ENCODE measurements at regions not wholly inside any gene's neighbourhood (a gene's known extent, or its start where the extent isn't known, plus 50 kb on each side); places are given as distances from the start of the nearest gene placed in this dataset.
"Not testable (repeated sequence)": the region's sequence is repeated elsewhere in the genome, so short reads cannot be mapped to it uniquely, and the experiment has no call there.

- DNase-seq: peak; percentile 89
Observed at GRCh38 chr5:173495225-173495904, 121.1 kb downstream of the BOD1 start.

GRCh38 chr5:173494446-173494845 is 122.0 kb downstream of the BOD1 start:
- DNase-seq: no peak

GRCh38 chr5:173493846-173494245 is 122.6 kb downstream of the BOD1 start:
- DNase-seq: no peak

DNA sequence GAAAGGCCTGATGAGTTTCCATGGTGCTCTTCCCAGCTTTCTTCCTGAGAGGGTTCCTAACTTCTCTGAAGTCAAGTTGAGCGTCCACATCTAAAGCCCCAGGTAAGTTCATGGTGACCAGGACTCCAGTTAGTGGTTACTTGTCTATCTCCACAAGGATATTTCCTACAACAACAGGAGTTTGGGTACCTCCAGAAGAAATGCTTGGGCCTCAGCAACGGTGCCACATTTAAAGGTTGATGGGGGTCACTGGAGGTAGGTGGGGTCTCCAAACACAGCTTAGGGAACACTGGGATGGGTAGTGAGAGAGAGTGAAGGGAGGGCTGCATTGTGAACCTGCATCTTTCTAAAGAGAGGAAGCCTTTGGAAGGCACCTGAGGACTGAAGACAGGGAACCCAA is 123.4 kb downstream of the BOD1 start:
- no peak for DNase-seq

GRCh38 chr5:173490681-173491080 is 125.8 kb downstream of the BOD1 start:
- no peak for DNase-seq

DNA sequence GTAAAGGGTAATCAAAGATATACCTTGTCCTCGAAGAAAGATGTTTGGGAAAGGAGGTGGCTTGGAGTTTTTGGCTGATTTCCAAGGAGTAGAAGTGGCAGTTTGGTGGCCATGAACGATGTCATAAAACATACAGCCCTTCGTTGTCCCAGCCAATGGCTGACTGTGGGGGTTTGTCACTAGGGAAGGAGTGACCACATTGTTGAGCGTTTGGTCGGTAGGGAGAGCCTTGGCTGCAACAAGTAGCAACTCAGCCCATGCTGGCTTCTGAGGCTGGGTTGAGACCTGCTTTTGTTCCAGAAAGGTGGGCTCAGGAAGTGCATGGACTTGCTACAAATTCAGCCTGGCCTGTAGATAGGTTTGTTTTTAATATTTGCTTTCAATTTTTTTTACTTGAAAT is 128.3 kb downstream of the BOD1 start:
- DNase-seq: no peak

DNA sequence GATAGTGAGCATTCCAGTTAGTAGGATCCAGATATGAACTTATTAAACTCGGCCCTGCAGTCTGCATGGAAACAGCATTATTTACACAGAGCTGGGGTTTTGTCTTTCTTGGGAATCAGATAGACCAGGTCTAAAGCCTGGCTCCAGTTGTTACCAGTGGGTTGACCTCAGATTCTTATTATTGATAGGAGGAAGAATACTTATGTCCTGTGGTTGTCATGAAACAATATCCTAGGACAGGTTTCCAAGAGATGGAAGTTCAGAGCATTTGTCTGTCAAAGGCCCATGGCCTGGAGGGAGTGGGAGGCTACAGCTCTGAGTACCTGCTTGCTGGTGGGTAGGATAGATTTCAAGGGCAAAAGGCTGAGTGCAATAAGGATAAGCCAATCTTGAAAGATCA is 129.2 kb downstream of the BOD1 start:
- DNase-seq: no peak

DNA sequence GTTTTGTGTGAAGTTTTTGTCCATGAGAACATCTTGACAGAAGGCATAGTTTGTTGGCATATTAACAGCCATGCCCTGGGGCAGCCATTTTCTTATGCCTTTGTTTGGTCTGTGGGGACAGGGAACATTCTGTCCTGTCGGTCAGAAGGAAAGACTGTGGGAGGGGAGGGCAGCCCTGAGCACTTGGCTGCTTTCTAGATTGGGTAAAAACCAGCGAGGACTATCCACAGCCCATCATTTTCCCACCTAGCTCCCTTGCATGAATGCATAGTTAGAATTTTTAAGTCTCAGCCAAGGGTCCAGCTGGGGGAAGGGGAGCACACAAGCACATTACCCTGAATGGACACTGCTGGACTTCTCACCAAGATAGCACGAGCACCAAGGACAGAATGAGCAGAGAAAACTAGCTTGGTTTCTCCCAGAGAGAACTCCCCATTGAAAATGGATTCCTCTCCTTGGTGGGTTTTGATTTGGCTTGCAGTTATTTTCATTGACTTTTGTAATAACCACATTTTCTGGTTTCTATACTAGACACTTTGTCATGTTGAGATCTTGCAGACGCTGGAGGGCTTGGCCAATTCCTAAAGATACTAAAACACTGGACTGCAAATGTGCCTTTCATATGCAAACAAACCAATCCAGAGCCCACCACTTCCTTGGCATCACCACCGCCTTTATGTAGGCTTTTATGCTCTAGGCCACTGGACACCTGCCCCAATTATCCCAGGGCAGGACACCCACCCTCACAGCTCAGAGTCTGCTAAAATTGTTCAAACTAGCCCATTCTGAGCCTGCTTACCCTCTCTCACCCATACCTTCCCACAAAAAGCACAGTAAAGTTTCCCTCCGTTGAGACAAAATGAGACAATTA is 129.9 kb downstream of the BOD1 start:
- peak; percentile 65 for DNase-seq

- no peak for DNase-seq
Observed at GRCh38 chr5:173484569-173484968, 131.9 kb downstream of the BOD1 start.

GRCh38 chr5:173483599-173483998 is 132.9 kb downstream of the BOD1 start:
- DNase-seq: not testable (repeated sequence)

DNA sequence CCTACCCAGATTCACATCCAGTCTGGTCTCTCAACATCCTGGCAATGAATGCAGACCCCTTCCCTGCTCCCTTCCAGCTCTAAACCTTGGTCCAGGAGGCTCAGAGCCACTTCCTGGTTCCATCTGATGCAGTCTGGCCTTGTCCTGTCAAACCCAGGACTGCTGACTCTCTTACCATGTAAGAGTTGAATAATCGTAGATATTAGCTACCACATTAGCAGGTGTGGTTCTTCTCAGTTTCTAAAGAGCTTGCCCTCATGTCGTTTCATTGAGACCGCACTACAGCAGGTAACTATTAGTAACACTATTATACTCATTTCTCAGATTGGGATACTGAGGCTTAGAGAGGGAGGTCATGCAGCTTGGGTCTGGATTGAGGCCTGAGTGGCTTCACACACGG is 133.3 kb downstream of the BOD1 start:
- DNase-seq: no peak

- DNase-seq: no peak
Observed at GRCh38 chr5:173481821-173482220, 134.6 kb downstream of the BOD1 start.

GRCh38 chr5:173480896-173481295 is 135.6 kb downstream of the BOD1 start:
- DNase-seq: no peak

GRCh38 chr5:173479711-173480110 is 136.7 kb downstream of the BOD1 start:
- DNase-seq: no peak

- peak; percentile 65 for DNase-seq
Observed at GRCh38 chr5:173477345-173478040, 139.0 kb downstream of the BOD1 start.

DNA sequence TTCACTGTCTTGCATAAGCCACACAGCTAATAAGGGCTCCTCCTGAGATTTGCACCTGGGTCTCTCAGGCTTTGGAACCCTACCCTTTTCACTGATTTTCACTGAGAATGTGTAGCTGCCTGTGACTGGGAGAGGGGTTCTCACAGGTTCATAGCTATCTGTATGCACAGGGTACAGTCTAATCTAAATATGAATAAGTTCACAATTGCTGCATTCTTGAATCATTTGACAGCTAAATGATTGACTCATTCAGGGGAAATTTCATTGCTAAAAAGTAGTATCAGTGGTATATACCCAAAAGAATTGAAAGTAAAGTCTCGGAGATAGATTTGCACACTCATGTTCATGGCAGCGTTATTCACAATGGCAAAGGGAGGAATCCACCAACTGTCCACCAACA is 140.7 kb downstream of the BOD1 start:
- DNase-seq: no peak

GRCh38 chr5:173474881-173475287 is 141.6 kb downstream of the BOD1 start:
- no peak for DNase-seq

GRCh38 chr5:173473288-173473687 is 143.2 kb downstream of the BOD1 start:
- DNase-seq: no peak

DNA sequence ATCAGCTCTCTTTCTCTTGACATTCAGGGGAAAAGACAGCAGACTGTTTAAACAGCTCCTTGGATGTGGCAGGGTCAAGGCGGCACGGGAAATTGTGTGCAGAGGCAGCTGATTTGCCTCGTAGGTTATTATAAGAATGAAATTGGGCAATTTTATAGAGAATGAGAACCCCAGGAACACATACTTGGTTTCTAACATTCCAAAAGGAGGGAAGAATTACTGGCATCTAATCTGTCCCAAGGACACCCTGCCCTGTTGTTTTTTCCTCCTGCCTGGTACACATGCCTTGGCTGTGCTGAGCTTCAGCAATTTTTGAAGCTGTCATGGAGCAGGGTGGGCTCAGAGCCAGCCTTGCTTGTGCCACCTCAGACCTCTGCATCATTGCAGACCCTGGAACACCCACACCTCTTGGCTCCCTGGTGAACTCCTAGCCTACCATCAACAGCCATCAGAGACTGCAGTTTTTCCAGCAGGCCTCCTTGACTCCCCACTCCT is 143.6 kb downstream of the BOD1 start:
- DNase-seq: no peak

DNA sequence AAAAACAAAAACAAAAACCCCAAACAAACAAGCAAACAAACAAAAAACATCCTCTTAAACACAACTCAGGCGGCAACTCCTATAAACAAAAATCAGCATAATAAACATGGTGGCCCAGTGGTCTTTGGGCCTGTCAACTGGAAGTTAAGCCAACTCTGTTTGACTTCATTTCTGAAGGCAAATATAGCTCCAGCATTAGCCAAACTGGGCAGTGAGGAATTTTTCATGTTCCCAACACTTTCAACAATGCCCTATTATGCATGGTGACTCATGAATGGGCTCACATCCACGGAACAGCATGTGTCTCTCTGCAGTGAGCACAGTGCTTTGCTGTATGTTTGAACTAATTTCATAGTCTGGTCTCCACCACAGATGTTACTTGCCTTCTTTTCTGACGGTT is 143.9 kb upstream of the STC2 start:
- peak; percentile 95 for DNase-seq

DNA sequence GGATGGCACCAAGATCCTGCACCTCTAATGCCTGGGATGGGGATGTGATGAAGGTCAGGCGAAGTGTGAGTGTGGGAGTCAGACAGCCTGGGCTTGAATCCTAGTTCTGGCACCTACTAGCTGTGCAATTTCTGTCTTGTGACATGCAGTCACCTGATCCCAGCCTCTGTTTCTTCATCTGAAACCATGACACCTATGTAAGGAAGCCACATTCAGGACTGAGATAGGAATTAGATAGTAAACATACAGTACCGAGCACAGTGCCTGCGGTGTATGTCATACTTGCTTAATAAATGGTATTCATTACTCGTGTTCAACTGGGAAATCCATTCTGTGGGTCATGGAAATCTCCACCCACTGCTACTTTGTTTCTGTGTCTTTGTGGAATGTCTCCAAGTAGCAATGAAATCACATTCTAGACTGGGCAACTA is 140.6 kb upstream of the STC2 start:
- no peak for DNase-seq

DNA sequence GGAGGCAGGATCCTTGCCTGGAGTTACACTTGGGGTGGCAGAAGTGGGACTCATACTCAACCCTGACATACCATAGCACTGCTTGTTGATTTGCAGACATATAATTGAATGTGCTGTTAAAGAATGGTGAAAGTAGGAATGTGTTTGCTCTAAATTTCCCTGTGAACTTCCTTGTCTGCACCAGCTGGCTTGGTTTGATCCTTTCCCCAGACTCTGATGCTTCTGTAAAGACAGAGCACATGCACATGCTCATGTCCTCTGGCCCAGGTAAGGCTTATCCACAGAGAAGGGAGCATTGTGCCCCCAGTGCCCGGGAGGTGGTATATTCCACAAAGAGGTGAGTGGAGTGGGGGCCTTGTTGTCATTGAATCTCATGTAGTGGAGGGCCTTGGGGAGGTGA is 138.0 kb upstream of the STC2 start:
- no peak for DNase-seq

DNA sequence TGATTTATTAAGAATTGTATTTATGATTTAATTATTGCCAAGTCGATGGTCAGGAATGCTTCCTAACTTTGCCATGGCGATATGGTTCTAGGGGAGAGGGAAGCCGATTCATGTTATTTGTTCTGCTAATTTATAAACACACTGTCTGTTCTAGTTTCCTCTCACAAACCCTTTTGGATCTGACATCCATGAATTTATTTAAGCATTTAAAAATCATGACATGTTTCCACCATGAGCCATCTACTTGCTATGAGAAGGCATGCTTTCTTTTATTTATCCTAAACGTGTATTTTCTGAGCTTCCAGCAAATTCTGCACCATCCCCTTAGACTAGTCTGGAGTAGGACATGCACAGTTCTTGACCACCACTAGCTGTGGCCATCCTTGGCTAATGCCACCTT is 136.6 kb upstream of the STC2 start:
- no peak for DNase-seq
